ENCODE measurements at regions not wholly inside any gene's neighbourhood (a gene's known extent, or its start where the extent isn't known, plus 50 kb on each side); places are given as distances from the start of the nearest gene placed in this dataset.

DNA sequence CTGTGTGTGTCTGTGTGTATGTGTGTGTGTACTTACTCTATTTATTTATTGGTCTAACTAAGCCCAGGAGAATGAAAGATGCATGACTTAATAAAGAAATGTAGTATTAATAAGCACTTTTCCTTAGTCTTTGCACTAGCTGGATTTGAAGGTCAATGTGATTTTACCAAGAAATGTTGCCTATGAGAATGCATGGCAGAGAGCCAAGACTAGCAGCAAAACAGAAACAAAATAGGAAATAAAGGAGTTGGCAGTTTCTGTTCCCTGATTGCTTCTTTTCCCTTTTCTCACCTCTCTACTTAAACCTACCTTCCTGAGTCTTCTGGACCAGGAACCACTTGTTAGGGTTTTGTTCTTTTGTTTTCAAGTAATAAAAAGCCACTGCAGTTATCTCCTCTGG, 286.1 kb downstream of the KCTD12 start:
- TF ChIP-seq, protein P1, sequence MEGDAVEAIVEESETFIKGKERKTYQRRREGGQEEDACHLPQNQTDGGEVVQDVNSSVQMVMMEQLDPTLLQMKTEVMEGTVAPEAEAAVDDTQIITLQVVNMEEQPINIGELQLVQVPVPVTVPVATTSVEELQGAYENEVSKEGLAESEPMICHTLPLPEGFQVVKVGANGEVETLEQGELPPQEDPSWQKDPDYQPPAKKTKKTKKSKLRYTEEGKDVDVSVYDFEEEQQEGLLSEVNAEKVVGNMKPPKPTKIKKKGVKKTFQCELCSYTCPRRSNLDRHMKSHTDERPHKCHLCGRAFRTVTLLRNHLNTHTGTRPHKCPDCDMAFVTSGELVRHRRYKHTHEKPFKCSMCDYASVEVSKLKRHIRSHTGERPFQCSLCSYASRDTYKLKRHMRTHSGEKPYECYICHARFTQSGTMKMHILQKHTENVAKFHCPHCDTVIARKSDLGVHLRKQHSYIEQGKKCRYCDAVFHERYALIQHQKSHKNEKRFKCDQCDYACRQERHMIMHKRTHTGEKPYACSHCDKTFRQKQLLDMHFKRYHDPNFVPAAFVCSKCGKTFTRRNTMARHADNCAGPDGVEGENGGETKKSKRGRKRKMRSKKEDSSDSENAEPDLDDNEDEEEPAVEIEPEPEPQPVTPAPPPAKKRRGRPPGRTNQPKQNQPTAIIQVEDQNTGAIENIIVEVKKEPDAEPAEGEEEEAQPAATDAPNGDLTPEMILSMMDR (IDR thresholded peaks at IDR 0.05) = no peak
- no peak for TF ChIP-seq POLR2A (IDR thresholded peaks at IDR 0.05)
